ENCODE measurements at regions not wholly inside any gene's neighbourhood (a gene's known extent, or its start where the extent isn't known, plus 50 kb on each side); places are given as distances from the start of the nearest gene placed in this dataset.

DNA sequence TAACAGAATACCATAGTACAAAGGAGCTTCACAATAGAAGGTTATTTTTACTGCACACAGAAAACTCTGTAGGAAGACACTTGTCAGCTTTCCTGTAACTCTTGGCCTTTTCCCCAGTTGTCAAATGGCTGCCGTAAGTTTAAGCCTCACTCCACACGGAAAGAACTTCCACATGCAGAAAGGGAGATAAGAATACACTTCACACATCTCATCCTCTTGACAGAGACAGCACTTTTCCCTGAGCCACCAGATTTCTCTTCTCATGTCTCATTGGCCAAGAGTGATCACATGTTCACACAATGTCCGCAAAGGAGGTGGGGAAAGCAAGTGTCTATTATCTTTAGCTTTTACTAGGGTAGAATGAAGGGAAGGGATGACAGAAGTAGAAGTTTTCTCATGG, 540.7 kb downstream of the HAO1 start:
- Mint-ChIP-seq H3K4me3 (no peak overlapping the region), H3K27ac (no peak overlapping the region), H3K4me1 (no peaks in the 10 kb centered on the region), H3K9me3 (peaks cover 3% of the 10 kb centered on the region), H3K27me3 (peaks cover 4% of the 10 kb centered on the region), H3K36me3 (no peaks in the 10 kb centered on the region)
- no peak for DNase-seq

DNA sequence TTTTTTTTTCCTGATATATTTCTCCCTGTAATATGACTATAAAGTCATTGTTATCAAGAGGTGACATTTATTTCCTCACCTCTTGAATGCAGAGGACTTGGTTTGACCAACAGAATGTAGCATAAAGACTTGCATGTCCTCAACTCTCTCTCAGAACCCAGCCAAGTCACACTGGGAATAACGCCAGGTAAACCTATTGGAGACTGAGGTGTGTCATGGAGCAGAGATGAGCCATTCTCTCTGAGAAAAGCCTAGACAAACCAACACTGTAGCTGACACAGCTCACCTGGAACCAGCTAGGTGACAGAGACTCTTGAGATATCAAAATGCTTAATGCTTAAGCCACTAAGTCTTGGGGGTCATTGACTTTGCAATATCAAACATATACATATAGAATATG, 533.6 kb downstream of the HAO1 start:
- DNase-seq, result no peak
- H3K27me3 Mint-ChIP-seq, result no peaks in the 10 kb centered on the region
- peaks cover 7% of the 10 kb centered on the region for H3K9me3 Mint-ChIP-seq
- H3K4me3 Mint-ChIP-seq, result no peak overlapping the region
- no peaks in the 10 kb centered on the region for H3K4me1 Mint-ChIP-seq
- no peaks in the 10 kb centered on the region for H3K36me3 Mint-ChIP-seq
- no peak overlapping the region for H3K27ac Mint-ChIP-seq

DNA sequence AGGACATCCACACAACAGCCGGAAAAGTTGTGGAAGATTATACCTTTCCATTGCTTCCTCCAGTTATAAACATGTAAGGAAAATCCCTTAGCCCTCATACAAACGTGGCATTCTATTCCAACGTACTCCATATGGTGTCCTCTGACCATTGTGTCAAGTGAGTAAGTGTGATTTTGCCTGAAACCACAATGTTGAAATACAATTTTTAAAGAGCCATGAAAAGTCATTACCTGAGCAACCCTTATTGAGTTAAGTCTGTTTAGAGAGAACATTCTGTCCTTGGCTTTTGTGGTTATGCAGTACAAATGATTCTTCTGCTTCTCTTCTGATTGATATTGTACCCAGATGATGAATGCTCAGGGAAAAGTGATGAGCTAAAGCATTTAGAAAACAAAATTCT, 530.1 kb downstream of the HAO1 start:
- Mint-ChIP-seq H3K4me1 (no peaks in the 10 kb centered on the region), H3K4me3 (no peak overlapping the region), H3K9me3 (peaks cover 6% of the 10 kb centered on the region), H3K27ac (no peak overlapping the region), H3K27me3 (no peaks in the 10 kb centered on the region), H3K36me3 (no peaks in the 10 kb centered on the region)
- DNase-seq, result no peak

DNA sequence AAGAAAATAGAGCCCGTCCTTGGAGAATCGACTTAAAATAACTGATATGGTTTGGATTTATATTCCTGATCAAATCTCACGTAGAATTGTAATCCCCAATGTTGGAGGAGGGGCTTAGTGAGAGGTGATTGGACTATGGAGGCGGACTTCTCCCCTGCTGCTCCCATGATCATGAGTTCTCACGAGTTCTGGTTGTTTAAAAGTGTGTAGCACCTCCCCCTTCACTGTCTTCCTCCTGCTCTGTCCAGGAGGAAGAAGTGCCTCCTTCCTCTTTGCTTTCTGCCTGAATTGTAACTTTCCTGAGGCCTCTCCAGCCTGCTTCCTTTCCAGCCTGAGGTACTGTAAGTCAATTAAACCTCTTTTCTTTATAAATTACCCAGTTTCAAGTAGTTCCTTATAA, 529.2 kb downstream of the HAO1 start:
- Mint-ChIP-seq H3K4me3 (no peak overlapping the region), H3K4me1 (no peaks in the 10 kb centered on the region), H3K9me3 (peaks cover 4% of the 10 kb centered on the region), H3K27ac (no peak overlapping the region), H3K36me3 (no peaks in the 10 kb centered on the region), H3K27me3 (no peaks in the 10 kb centered on the region)
- no peak for DNase-seq

DNA sequence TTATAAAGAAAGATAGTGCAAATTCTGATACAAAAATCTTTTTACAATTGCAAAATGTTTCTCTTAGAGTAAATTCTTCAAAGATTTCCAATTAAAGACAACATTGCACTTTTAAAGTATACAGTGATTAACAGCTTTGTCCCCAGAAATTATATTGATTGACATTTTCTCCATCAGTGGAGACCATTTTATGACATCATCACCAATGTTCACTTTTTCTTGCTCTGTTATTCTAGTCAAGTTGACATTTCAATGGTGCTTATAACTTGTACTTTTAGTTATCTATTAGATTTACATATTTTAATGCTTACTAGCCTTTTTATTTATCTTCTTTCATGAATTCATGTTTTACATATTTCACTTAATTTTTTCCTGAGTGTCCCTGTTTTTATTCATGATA, 524.8 kb downstream of the HAO1 start:
- no peaks in the 10 kb centered on the region for H3K4me1 Mint-ChIP-seq
- H3K36me3 Mint-ChIP-seq, result no peaks in the 10 kb centered on the region
- H3K27ac Mint-ChIP-seq, result no peak overlapping the region
- no peaks in the 10 kb centered on the region for H3K27me3 Mint-ChIP-seq
- no peak for DNase-seq
- H3K9me3 Mint-ChIP-seq, result peaks cover 4% of the 10 kb centered on the region
- no peak overlapping the region for H3K4me3 Mint-ChIP-seq

DNA sequence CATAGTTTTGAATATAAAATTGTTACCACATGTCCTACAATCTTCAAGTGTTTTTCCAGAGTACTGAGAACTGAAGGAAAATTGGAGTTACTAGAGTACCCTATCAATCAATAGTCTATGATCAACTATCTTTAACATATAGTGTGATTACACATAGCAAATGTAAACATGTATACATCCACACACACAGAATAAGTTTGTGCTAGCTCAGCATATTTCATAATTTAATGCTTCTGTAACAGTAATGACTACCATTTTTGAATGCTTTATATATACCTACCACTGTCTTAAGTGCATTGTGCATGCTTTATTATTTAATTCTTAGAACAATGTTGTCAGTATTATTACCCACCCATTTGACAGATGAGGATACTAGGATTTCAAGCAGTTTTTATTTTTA, 523.9 kb downstream of the HAO1 start:
- no peaks in the 10 kb centered on the region for H3K4me1 Mint-ChIP-seq
- no peak for DNase-seq
- peaks cover 4% of the 10 kb centered on the region for H3K9me3 Mint-ChIP-seq
- H3K4me3 Mint-ChIP-seq, result no peak overlapping the region
- no peaks in the 10 kb centered on the region for H3K36me3 Mint-ChIP-seq
- H3K27me3 Mint-ChIP-seq, result no peaks in the 10 kb centered on the region
- H3K27ac Mint-ChIP-seq, result no peak overlapping the region

DNA sequence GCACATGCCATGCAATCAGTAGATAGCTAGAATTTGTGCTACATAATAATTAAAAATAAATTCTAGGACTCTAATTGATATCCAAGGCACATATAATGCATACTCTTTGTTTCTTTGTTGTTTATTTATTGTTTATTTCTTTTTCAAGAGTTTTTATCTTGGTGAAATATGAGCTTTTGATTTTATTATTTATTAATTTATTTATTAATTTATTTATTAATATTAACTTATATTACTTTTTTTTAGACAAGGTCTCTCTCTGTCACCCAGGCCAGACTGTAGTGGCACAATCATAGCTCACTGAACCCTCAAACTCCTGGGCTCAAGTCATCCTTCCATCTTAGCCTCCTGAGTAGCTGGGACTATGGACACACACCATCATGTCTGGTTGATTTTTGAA, 519.9 kb downstream of the HAO1 start:
- no peak overlapping the region for H3K4me3 Mint-ChIP-seq
- H3K27me3 Mint-ChIP-seq, result no peaks in the 10 kb centered on the region
- H3K9me3 Mint-ChIP-seq, result peaks cover 1% of the 10 kb centered on the region
- no peak for DNase-seq
- no peak overlapping the region for H3K27ac Mint-ChIP-seq
- H3K36me3 Mint-ChIP-seq, result no peaks in the 10 kb centered on the region
- no peaks in the 10 kb centered on the region for H3K4me1 Mint-ChIP-seq

DNA sequence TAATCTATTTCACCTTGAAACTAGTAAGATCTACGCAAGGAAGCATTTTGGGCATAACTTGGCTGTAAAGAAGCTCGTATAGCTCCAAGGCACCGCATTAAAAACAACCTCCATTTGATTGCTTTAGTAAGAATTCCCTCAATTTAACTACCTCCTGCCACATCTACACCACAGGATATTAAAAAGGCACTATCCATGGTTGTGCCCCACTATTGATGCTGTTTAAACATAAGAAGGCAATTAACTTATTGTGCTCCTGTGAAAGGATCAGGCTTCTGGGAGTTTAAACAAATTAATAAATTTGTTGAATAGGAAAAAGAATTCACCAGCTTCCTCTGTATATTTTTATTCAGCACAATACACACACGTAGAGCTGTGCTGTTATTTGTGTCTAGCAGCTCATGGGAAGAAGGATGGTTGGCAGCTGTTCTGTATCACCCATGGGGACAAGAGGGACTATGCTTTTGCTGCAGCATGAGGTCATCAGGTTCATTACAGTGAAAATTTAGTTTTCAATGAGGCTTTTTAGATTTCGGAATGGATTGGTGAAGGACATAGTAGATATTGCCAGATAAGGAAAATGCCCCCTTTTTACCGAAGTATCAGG, 513.3 kb downstream of the HAO1 start:
- no peak overlapping the region for H3K4me3 Mint-ChIP-seq
- no peaks in the 10 kb centered on the region for H3K27me3 Mint-ChIP-seq
- no peaks in the 10 kb centered on the region for H3K36me3 Mint-ChIP-seq
- no peaks in the 10 kb centered on the region for H3K4me1 Mint-ChIP-seq
- no peak overlapping the region for H3K27ac Mint-ChIP-seq
- H3K9me3 Mint-ChIP-seq, result no peaks in the 10 kb centered on the region
- no peak for DNase-seq

DNA sequence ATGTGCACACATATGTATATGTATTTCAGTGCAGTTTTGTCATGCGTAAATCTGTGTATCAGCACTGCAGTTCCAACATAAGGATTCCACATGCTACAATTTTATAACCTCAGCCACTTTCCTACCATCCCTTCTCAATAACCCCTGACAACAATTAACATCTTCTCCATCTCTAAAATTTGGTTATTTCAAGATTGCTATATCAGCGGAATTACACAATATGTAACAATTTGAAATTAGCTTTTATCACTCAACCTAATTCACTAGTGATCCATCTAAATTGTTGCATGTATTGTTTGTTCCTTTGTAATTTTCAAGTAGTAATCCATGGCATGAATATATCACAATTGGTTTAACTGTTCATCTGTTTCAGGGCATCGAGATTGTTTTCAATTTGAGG, 511.3 kb downstream of the HAO1 start:
- Mint-ChIP-seq H3K4me1 (no peaks in the 10 kb centered on the region), H3K4me3 (no peak overlapping the region), H3K9me3 (no peaks in the 10 kb centered on the region), H3K27ac (no peak overlapping the region), H3K27me3 (no peaks in the 10 kb centered on the region), H3K36me3 (no peaks in the 10 kb centered on the region)
- no peak for DNase-seq

DNA sequence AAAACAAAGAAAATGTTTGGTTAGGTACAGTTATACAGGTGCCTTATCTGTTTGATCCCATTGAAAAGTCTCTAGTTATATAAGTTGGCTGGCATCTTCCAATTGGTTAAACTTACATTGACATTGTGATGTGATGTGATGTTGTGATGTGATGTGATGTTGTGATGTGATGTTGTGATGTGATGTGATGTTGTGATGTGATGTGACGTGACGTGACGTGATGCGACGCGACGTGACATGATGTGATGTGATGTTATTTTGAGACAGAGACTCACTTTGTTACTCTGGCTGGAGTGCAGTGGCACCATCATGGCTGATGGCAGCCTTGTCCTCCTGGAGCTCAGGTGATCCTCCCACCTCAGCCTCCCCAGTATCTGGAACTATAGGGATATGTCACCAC, 507.6 kb downstream of the HAO1 start:
- H3K4me1 Mint-ChIP-seq, result no peaks in the 10 kb centered on the region
- no peak overlapping the region for H3K4me3 Mint-ChIP-seq
- no peak overlapping the region for H3K27ac Mint-ChIP-seq
- DNase-seq, result no peak
- H3K36me3 Mint-ChIP-seq, result no peaks in the 10 kb centered on the region
- H3K27me3 Mint-ChIP-seq, result no peaks in the 10 kb centered on the region
- H3K9me3 Mint-ChIP-seq, result no peaks in the 10 kb centered on the region

DNA sequence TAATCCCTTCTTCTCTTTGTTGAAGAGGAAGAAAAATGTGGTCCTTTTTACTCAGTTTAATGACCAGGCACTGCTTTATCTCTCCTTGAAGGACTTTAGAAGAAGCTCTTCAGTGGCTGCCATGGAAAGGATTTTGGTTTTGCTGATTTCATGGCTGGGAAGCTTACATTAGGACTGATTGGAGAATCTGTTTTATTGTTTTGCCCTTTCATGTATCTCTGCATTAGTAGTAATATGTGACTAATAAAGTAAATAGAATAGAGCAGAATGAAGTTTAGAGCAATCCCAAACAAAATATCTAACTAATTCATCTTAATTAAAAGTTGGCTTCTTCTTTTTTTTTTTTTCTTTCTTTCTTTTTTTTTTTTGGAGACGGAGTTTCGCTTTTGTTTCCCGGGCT, 502.9 kb downstream of the HAO1 start:
- Mint-ChIP-seq H3K4me3 (no peak overlapping the region), H3K9me3 (no peaks in the 10 kb centered on the region), H3K27me3 (no peaks in the 10 kb centered on the region), H3K36me3 (no peaks in the 10 kb centered on the region), H3K4me1 (no peaks in the 10 kb centered on the region), H3K27ac (no peak overlapping the region)
- no peak for DNase-seq

DNA sequence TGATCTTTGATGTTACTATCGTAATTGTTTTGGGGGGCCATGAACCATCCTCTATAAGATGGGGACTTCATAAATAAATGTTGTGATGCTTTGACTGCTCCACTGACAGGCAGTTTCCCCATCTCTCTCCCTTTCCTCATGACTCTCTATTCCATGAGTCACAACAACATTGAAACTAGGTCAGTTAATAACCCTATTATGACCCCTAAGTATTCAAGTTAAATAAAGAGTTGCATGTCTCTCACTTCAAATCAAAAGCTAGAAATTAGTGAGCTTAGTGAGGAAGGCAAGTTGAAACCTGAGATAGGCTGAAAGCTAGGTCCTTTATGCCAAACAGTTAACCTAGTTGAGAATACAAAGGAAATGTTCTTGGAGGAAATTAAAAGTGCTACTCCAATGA, 491.0 kb downstream of the HAO1 start:
- Mint-ChIP-seq H3K27ac (no peak overlapping the region), H3K36me3 (no peaks in the 10 kb centered on the region), H3K4me3 (no peak overlapping the region), H3K4me1 (no peaks in the 10 kb centered on the region), H3K9me3 (no peaks in the 10 kb centered on the region), H3K27me3 (no peaks in the 10 kb centered on the region)
- no peak for DNase-seq

DNA sequence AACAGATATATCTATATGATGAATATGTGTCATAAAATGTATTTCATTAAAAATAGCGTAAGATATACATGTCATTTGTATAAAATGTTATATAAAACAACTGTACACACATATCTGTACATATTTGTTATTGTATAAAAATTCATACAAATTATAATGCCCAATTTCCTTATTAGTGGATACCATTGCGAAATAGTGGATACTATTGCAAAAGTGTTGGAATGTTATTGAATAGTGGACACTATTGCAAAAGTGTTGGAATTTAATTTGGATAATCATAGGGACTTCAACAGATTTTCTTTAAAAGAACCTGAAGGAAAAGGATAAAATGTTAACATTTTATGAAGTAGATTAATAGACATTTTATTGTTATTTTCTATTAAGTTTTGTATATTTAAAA, 487.4 kb downstream of the HAO1 start:
- H3K27me3 Mint-ChIP-seq, result no peaks in the 10 kb centered on the region
- no peaks in the 10 kb centered on the region for H3K4me1 Mint-ChIP-seq
- no peaks in the 10 kb centered on the region for H3K9me3 Mint-ChIP-seq
- DNase-seq, result no peak
- no peak overlapping the region for H3K27ac Mint-ChIP-seq
- H3K36me3 Mint-ChIP-seq, result no peaks in the 10 kb centered on the region
- H3K4me3 Mint-ChIP-seq, result no peak overlapping the region

DNA sequence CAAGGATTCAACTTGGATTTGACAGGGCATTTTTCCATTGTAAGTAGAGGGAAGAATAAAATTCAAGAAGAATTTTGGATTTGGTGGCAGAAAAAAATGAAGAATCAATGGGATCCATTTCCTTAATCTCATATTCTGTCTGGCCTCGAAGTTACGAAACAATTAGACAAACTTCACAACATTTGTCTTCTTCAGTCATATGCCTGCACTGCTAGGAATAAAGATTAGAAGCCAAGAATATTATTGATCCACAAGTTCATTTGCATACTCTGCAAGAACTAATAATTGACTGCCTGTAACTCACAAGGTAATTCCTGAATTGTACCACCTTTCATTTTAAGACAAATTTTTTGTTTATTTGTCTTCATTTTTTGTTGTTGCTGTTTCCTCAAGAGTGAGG, 486.2 kb downstream of the HAO1 start:
- Mint-ChIP-seq H3K36me3 (no peaks in the 10 kb centered on the region), H3K27me3 (no peaks in the 10 kb centered on the region), H3K9me3 (no peaks in the 10 kb centered on the region), H3K4me3 (no peak overlapping the region), H3K27ac (no peak overlapping the region), H3K4me1 (no peaks in the 10 kb centered on the region)
- no peak for DNase-seq

DNA sequence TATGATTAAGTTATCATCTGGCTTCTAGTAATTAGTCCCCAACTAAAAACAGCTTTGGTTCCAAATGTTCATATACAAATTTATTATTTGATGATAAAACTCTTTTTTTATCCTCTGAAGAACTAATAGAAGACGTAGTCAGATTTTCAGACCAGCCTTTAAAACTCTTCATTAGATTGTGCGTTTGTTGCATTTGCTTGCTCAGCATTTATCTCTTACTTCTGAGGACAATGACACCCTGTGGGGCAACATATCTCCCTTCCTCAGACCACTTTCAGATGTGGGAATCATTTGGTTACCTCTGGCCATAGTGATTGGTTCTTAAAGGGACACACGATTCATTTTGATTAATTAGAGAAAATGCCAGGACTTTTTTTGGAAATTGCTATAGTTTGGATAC, 481.8 kb downstream of the HAO1 start:
- H3K27me3 Mint-ChIP-seq, result no peaks in the 10 kb centered on the region
- H3K4me1 Mint-ChIP-seq, result no peaks in the 10 kb centered on the region
- no peak overlapping the region for H3K4me3 Mint-ChIP-seq
- H3K9me3 Mint-ChIP-seq, result peaks cover 3% of the 10 kb centered on the region
- DNase-seq, result no peak
- no peak overlapping the region for H3K27ac Mint-ChIP-seq
- no peaks in the 10 kb centered on the region for H3K36me3 Mint-ChIP-seq

DNA sequence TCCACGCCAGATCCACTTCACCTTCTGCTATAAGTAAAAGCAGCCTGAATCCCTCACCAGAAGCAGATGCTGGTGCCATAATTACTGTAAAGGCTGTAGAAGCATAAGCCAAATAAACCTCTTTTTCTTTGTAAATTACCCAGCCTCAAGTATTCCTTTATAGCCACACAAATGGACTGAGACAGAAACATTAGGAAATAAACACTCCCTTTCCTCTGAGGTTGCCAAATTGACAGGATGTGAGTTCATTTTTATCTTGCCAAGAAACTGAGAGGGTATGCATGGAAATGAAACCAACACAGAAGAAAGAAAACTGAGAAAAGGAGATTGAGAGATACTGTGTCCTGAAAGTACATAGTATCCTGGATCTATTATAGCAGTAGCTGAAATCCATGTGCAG, 481.2 kb downstream of the HAO1 start:
- H3K36me3 Mint-ChIP-seq, result no peaks in the 10 kb centered on the region
- no peak for DNase-seq
- H3K4me3 Mint-ChIP-seq, result no peak overlapping the region
- H3K27ac Mint-ChIP-seq, result no peak overlapping the region
- peaks cover 3% of the 10 kb centered on the region for H3K9me3 Mint-ChIP-seq
- H3K4me1 Mint-ChIP-seq, result no peaks in the 10 kb centered on the region
- H3K27me3 Mint-ChIP-seq, result no peaks in the 10 kb centered on the region

DNA sequence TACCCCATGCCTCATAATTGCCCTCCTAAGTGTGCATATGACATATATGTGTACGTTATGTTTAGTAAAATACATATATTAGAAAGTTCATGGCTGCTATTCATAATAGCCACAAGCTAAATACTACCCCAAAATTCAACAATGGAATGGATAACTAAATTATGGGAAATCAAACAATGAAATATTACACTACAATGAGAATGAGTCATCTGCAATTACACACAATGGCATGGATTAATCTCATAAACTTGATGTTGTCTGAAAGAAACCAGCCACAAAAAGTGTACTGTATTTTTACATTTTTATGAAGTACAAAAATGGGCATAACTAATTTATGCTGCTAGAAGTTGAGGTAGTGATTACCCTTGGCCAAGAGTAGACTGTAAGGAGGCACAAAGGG, 477.0 kb downstream of the HAO1 start:
- Mint-ChIP-seq H3K9me3 (peaks cover 7% of the 10 kb centered on the region), H3K4me3 (no peak overlapping the region), H3K36me3 (no peaks in the 10 kb centered on the region), H3K27ac (no peak overlapping the region), H3K27me3 (no peaks in the 10 kb centered on the region), H3K4me1 (no peaks in the 10 kb centered on the region)
- DNase-seq, result no peak
